ENCODE measurements at regions not wholly inside any gene's neighbourhood (a gene's known extent, or its start where the extent isn't known, plus 50 kb on each side); places are given as distances from the start of the nearest gene placed in this dataset.

DNA sequence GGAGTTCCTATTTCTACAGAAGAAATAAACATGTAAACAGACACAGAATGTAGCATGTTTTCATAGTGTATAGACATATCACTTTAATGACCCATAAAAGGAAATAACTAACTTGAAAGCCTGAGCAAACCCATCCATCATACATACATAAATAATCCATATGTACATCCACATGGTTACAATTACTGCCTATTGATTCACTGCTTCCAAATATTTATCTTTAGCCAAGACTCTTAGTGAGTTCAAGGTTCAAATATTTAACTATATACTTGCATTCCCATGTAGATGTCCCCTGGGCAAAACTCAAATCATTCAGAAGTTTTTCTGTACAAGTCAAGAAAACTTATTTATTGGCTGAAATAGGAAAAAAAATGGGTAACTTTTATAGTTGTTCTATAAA, 95.4 kb downstream of the CCER1 start:
- TF ChIP-seq GABPA (IDR thresholded peaks at IDR 0.05 in 1 of 2, conservative IDR thresholded peaks at IDR 0.05 in 1 of 2) (no peak), REST (IDR thresholded peaks at IDR 0.05) (no peak)
